GM23338 (cell line): ENCODE measurements at regions not wholly inside any gene's neighbourhood (a gene's known extent, or its start where the extent isn't known, plus 50 kb on each side); places are given as distances from the start of the nearest gene placed in this dataset.

Source experiments
- ATAC-seq: fragments of 200-7000 bp; cut with Tn5 transposase; 3 replicates; pipeline ENCODE4 v1.9.1; 2020
- DNase-seq: peaks from one replicate; pipeline ENCODE4 v3.0.0-alpha.2; 2015; ENCODE audit warnings: low spot score
- H2AFZ ChIP-seq: fragments of 200-600 bp; sonication (generic); 2 replicates; pipeline ENCODE4 v1.8.0; 2016; ENCODE audit warnings: antibody characterized with exemption, mild to moderate bottlenecking, moderate library complexity
- H3F3A ChIP-seq: fragments of 200-600 bp; sonication (generic); replicated peaks from 2 replicates; pipeline ENCODE4 v1.8.0; 2017; ENCODE audit warnings: antibody characterized with exemption, mixed run types, low read depth
- H3K27ac ChIP-seq: fragments of 200-600 bp; sonication (generic); 2 replicates; pipeline ENCODE4 v1.6.1; 2016; ENCODE audit warnings: low read depth
- H3K27me3 ChIP-seq: fragments of 200-600 bp; sonication (generic); 2 replicates; pipeline ENCODE4 v1.8.0; 2016; ENCODE audit warnings: mild to moderate bottlenecking, mixed run types, moderate library complexity; ENCODE audit not compliant: insufficient read depth
- H3K36me3 ChIP-seq: fragments of 200-600 bp; sonication (generic); 2 replicates; pipeline ENCODE4 v1.8.0; 2016; ENCODE audit warnings: mild to moderate bottlenecking; ENCODE audit not compliant: insufficient read depth
- H3K4me1 ChIP-seq: fragments of 200-600 bp; sonication (generic); 2 replicates; pipeline ENCODE4 v1.8.0; 2016; ENCODE audit warnings: mild to moderate bottlenecking, moderate library complexity; ENCODE audit not compliant: insufficient read depth
- H3K4me2 ChIP-seq: fragments of 200-600 bp; sonication (generic); 2 replicates; pipeline ENCODE4 v1.7.1; 2017; ENCODE audit warnings: mixed run types
- H3K4me3 ChIP-seq: fragments of 200-600 bp; sonication (generic); 2 replicates; pipeline ENCODE4 v1.6.1; 2016; ENCODE audit warnings: mixed run types
- H3K79me2 ChIP-seq: fragments of 200-600 bp; sonication (generic); replicated peaks from 2 replicates; pipeline ENCODE4 v1.8.0; 2017; ENCODE audit warnings: mild to moderate bottlenecking; ENCODE audit not compliant: insufficient read depth
- H3K9me2 ChIP-seq: fragments of 200-600 bp; sonication (generic); 2 replicates; pipeline ENCODE4 v1.8.0; 2017; ENCODE audit not compliant: insufficient read depth
- H4K20me1 ChIP-seq: fragments of 200-600 bp; sonication (generic); replicated peaks from 2 replicates; pipeline ENCODE4 v1.8.0; 2017; ENCODE audit warnings: mild to moderate bottlenecking; ENCODE audit not compliant: insufficient read depth
- H3K27ac Mint-ChIP-seq: 2 replicates; pipeline ENCODE4 v1.8.0; 2020; ENCODE audit warnings: inconsistent platforms, mild to moderate bottlenecking, moderate library complexity, mixed read lengths
- H3K27me3 Mint-ChIP-seq: 3 replicates; pipeline ENCODE4 v1.8.0; 2022; ENCODE audit warnings: low read depth, mild to moderate bottlenecking, moderate library complexity, mixed read lengths, inconsistent platforms; ENCODE audit not compliant: insufficient read depth, poor library complexity
- H3K36me3 Mint-ChIP-seq: 3 replicates; pipeline ENCODE4 v1.8.0; 2021; ENCODE audit warnings: low read depth, mild to moderate bottlenecking, inconsistent platforms, moderate library complexity, mixed read lengths
- H3K4me1 Mint-ChIP-seq: 3 replicates; pipeline ENCODE4 v1.8.0; 2020; ENCODE audit warnings: mild to moderate bottlenecking, inconsistent platforms, mixed read lengths
- H3K4me3 Mint-ChIP-seq: 3 replicates; pipeline ENCODE4 v1.8.0; 2021; ENCODE audit warnings: moderate library complexity, mild to moderate bottlenecking, inconsistent platforms, mixed read lengths
- H3K9me3 Mint-ChIP-seq: 3 replicates; pipeline ENCODE4 v1.8.0; 2020; ENCODE audit warnings: moderate library complexity, mild to moderate bottlenecking, inconsistent platforms, mixed read lengths
- ETS1 ChIP-seq: IDR thresholded peaks from 2 replicates; pipeline ENCODE4 v1.6.1; 2016; ENCODE audit warnings: antibody characterized with exemption
- EZH2 ChIP-seq: fragments of 200-600 bp; sonication (generic); IDR thresholded peaks from one replicate; pipeline ENCODE4 v1.8.0; 2017; ENCODE audit warnings: antibody characterized with exemption, mild to moderate bottlenecking, low read depth; ENCODE audit not compliant: unreplicated experiment
- EZH2phosphoT487 ChIP-seq: fragments of 200-600 bp; sonication (generic); IDR thresholded peaks from one replicate; pipeline ENCODE4 v1.8.1; 2018; ENCODE audit warnings: antibody characterized with exemption; ENCODE audit not compliant: unreplicated experiment
- JUNB ChIP-seq: IDR thresholded peaks from one replicate; pipeline ENCODE4 v1.6.1; 2016; ENCODE audit warnings: antibody characterized with exemption; ENCODE audit not compliant: unreplicated experiment
- NANOG ChIP-seq: IDR thresholded peaks from 2 replicates; pipeline ENCODE4 v1.6.1; 2016; ENCODE audit warnings: antibody characterized with exemption, borderline replicate concordance
- STAT1 ChIP-seq: IDR thresholded peaks from one replicate; pipeline ENCODE4 v1.6.1; 2016; ENCODE audit warnings: antibody characterized with exemption; ENCODE audit not compliant: unreplicated experiment
- ZNF462 ChIP-seq: fragments of 250-450 bp; sonication (Bioruptor Pico); IDR thresholded peaks from 2 replicates; pipeline ENCODE4 v1.5.0; 2020; ENCODE audit warnings: mild to moderate bottlenecking, moderate library complexity
- TF ChIP-seq, protein P1 (sequence below): IDR thresholded peaks from one replicate; pipeline ENCODE4 v1.6.1; 2018; ENCODE audit warnings: antibody characterized with exemption; ENCODE audit not compliant: unreplicated experiment

DNA sequence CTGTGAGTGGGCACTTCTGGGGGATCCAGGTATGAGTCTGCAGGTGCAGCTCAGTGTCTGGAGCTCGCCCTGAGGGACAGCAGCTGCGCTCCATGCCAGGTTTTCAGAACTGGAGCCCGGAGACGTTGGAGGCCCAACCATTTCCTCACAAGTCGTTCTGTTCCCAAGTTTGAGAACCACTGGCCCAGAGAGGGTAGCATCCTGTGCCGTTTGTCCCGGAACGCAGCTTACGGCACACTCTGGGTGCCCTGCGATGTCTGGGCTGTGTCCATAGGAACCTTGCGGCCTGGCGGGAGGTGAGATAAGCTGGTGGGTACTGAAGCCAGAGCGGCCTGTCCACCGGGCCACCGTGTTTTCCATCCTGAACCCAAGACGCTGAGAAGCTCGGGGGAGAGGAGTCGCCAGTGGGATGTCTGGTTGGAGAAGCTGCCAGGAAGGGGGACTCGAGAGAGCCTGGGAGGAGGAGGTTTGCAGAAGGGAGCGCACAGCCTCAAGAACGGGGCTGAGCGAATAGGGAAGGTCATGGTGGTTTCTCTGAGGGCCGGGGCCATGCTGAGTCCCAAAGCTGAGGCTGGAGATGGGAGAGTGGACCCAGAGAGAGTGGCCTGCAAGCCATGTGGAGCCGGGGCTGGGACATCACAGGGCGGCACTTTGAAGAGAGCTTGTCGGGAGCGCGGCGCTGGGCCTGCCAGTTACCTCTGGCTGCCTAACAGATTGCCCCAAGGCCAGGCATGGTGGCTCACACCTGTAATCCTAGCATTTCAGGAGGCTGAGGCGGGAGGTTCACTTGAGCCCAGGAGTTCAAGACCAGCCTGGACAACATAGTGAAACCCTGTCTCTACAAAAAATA lies 211.0 kb upstream of the GSE1 start:
- Mint-ChIP-seq H3K4me3 (no peak overlapping the region), H3K27ac (peak overlapping the region; percentile 74; the same call in 1 of the 2 replicates), H3K4me1 (peaks cover 28% of the 10 kb centered on the region), H3K36me3 (no peaks in the 10 kb centered on the region), H3K27me3 (peaks cover 8% of the 10 kb centered on the region), H3K9me3 (no peaks in the 10 kb centered on the region)
- Histone ChIP-seq H3K4me3 (no peak overlapping the region), H3K27ac (no peak overlapping the region), H3K36me3 (no peaks in the 10 kb centered on the region), H3F3A (peaks cover 8% of the 10 kb centered on the region; the same call in 1 of the 2 replicates), H3K4me1 (0 out of 2 replicates have a peak, but pooled peaks cover 6% of the 10 kb centered on the region), H4K20me1 (no peaks in the 10 kb centered on the region; the same call in 1 of the 2 replicates), H3K27me3 (no peaks in the 10 kb centered on the region), H3K4me2 (no peak overlapping the region), H3K9me2 (no peaks in the 10 kb centered on the region), H2AFZ (no peak overlapping the region), H3K79me2 (no peaks in the 10 kb centered on the region)
- ATAC-seq: peak; percentile 14; the same call in 2 of the 3 replicates
- no peak for DNase-seq
- TF ChIP-seq ZNF462 (CRISPR knock-in tag) (no peak), EZH2phosphoT487 (no peak), JUNB (no peak), EZH2 (no peak), STAT1 (no peak), ETS1 (no peak), NANOG (no peak)
- TF ChIP-seq, protein P1, sequence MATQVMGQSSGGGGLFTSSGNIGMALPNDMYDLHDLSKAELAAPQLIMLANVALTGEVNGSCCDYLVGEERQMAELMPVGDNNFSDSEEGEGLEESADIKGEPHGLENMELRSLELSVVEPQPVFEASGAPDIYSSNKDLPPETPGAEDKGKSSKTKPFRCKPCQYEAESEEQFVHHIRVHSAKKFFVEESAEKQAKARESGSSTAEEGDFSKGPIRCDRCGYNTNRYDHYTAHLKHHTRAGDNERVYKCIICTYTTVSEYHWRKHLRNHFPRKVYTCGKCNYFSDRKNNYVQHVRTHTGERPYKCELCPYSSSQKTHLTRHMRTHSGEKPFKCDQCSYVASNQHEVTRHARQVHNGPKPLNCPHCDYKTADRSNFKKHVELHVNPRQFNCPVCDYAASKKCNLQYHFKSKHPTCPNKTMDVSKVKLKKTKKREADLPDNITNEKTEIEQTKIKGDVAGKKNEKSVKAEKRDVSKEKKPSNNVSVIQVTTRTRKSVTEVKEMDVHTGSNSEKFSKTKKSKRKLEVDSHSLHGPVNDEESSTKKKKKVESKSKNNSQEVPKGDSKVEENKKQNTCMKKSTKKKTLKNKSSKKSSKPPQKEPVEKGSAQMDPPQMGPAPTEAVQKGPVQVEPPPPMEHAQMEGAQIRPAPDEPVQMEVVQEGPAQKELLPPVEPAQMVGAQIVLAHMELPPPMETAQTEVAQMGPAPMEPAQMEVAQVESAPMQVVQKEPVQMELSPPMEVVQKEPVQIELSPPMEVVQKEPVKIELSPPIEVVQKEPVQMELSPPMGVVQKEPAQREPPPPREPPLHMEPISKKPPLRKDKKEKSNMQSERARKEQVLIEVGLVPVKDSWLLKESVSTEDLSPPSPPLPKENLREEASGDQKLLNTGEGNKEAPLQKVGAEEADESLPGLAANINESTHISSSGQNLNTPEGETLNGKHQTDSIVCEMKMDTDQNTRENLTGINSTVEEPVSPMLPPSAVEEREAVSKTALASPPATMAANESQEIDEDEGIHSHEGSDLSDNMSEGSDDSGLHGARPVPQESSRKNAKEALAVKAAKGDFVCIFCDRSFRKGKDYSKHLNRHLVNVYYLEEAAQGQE: no peak
